ENCODE measurements at regions not wholly inside any gene's neighbourhood (a gene's known extent, or its start where the extent isn't known, plus 50 kb on each side); places are given as distances from the start of the nearest gene placed in this dataset.

GRCh38 chr13:68170961-68171360 lies 940.8 kb upstream of the PCDH9 start:
- no peak for TF ChIP-seq CTCF (conservative IDR thresholded peaks at IDR 0.05; ENCODE audit: low read depth, low read length)
- TF ChIP-seq EZH2 (IDR thresholded peaks at IDR 0.05; ENCODE audit: borderline replicate concordance, low read depth, low read length, poor library complexity, severe bottlenecking), result no peak

Measured in A673 (cell line).